OCI-LY7 (cell line): ENCODE measurements at regions not wholly inside any gene's neighbourhood (a gene's known extent, or its start where the extent isn't known, plus 50 kb on each side); places are given as distances from the start of the nearest gene placed in this dataset.

Experiments used
- BruUV-seq: library from RNA; stranded (reverse); fragments of 400-500 nt; replicated peaks from 2 replicates; lab custom pipeline; 2021; lab: Mats Ljungman, UMichigan
- CTCF ChIA-PET: fragments of 300-600 bp; sonication (Branson Sonifier 250); formaldehyde crosslinking; loops from one replicate; lab custom pipeline; 2022; ENCODE audit warnings: antibody characterized with exemption; ENCODE audit not compliant: unreplicated experiment; lab: Charles Lee
- POLR2A ChIA-PET: fragments of 300-600 bp; sonication (Branson Sonifier 250); formaldehyde crosslinking; loops from one replicate; lab custom pipeline; 2022; ENCODE audit warnings: antibody characterized with exemption; lab: Charles Lee
- DNase-seq: peaks from one replicate; pipeline ENCODE4 v3.0.0-alpha.2; 2015; ENCODE audit warnings: low spot score
- H2AFZ ChIP-seq: fragments of 200-600 bp; sonication (generic), shearing (Covaris generic); 2 replicates; pipeline ENCODE4 v1.6.1; 2014; ENCODE audit warnings: mild to moderate bottlenecking, antibody characterized with exemption, low read length, moderate library complexity
- H3K27ac ChIP-seq: fragments of 200-600 bp; sonication (generic); 2 replicates; pipeline ENCODE4 v1.5.1; 2014; ENCODE audit warnings: mixed run types, low read depth, mild to moderate bottlenecking, moderate library complexity, low read length, inconsistent platforms; ENCODE audit not compliant: poor library complexity, severe bottlenecking
- H3K36me3 ChIP-seq: fragments of 200-600 bp; sonication (generic); 2 replicates; pipeline ENCODE4 v1.6.1; 2014; ENCODE audit warnings: mild to moderate bottlenecking, antibody characterized with exemption, low read length, moderate library complexity, mixed read lengths; ENCODE audit not compliant: insufficient read depth
- H3K4me1 ChIP-seq: fragments of 200-600 bp; sonication (generic); 2 replicates; pipeline ENCODE4 v1.5.1; 2014; ENCODE audit warnings: mild to moderate bottlenecking, low read length; ENCODE audit not compliant: insufficient read depth, poor library complexity, severe bottlenecking
- H3K4me2 ChIP-seq: fragments of 200-600 bp; sonication (generic); 2 replicates; pipeline ENCODE4 v1.6.1; 2014; ENCODE audit warnings: mild to moderate bottlenecking, low read length
- H3K4me3 ChIP-seq: fragments of 200-600 bp; sonication (generic); 2 replicates; pipeline ENCODE4 v1.5.1; 2014; ENCODE audit warnings: mild to moderate bottlenecking, low read depth, low read length; ENCODE audit not compliant: poor library complexity, severe bottlenecking
- H3K79me2 ChIP-seq: fragments of 200-600 bp; sonication (generic); 2 replicates; pipeline ENCODE4 v1.6.1; 2016; ENCODE audit warnings: low read depth, mild to moderate bottlenecking, low read length, moderate library complexity, mixed read lengths; ENCODE audit not compliant: insufficient read depth
- H3K9me2 ChIP-seq: fragments of 200-600 bp; sonication (generic); 2 replicates; pipeline ENCODE4 v1.6.1; 2016; ENCODE audit warnings: mild to moderate bottlenecking, low read length, mixed read lengths; ENCODE audit not compliant: insufficient read depth
- H3K9me3 ChIP-seq: fragments of 200-600 bp; sonication (generic); 2 replicates; pipeline ENCODE4 v1.6.1; 2014; ENCODE audit warnings: mild to moderate bottlenecking, mixed run types, low read length, mixed read lengths
- H4K20me1 ChIP-seq: fragments of 200-600 bp; sonication (generic); 2 replicates; pipeline ENCODE4 v1.6.1; 2014; ENCODE audit warnings: mild to moderate bottlenecking, antibody characterized with exemption, low read length, moderate library complexity, mixed read lengths; ENCODE audit not compliant: insufficient read depth
- CTCF ChIP-seq: fragments of 200-600 bp; sonication (generic); conservative IDR thresholded peaks from 2 replicates; pipeline ENCODE4 v1.5.1; 2014; ENCODE audit warnings: mild to moderate bottlenecking, antibody characterized with exemption, low read length, moderate library complexity, mixed read lengths
- EZH2phosphoT487 ChIP-seq: fragments of 200-600 bp; sonication (generic); IDR thresholded peaks from 2 replicates; pipeline ENCODE4 v1.6.1; 2018; ENCODE audit warnings: low read depth, borderline replicate concordance, mild to moderate bottlenecking, mixed run types, antibody characterized with exemption, low read length, moderate library complexity, mixed read lengths
- intact Hi-C: fragments of 100-400 bp; cut with micrococcal nuclease; formaldehyde crosslinking; loops from one replicate; pipeline ENCODE4 v1.10.0; 2022; ENCODE audit not compliant: unreplicated experiment

DNA sequence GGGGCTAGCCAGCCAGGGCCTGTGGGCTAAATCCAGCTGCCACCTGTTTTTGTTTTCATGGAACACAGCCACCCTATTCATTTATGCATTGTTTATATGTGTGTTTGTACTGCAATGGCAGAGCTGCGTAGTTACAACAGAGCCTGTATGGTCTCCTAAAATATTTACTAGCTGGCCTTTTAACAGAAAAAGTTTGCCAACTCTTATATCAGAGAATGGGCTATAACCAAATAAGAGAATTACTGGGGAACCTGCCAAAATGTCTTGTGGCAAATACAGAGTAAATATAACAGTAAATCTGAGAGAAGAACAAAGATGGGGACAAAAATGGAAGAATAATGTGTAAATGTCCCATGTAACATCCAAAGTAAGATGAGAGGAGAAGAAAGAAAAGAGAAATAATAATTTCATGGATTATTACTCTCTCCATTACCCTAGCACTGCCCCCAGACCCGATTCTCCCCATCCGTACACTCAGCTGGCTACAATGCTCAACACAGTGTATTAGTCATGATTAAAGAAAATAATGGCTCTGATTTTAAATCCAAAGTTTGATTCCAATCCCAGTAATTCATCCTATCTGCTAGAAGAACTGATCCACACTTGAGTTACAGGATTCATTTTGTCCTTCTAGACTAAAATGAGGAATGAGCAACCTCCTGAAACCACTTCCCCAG lies 249.3 kb downstream of the LRATD1 start:
- H2AFZ ChIP-seq, result no peak overlapping the region
- no peak for TF ChIP-seq CTCF
- TF ChIP-seq EZH2phosphoT487, result no peak
- H3K79me2 ChIP-seq, result no peaks in the 10 kb centered on the region
- H3K4me3 ChIP-seq, result no peak overlapping the region
- ChIA-PET CTCF (no interaction called here), POLR2A (interaction anchor here (0.6 kb wide), 1 partner anchor 18 kb away, joined by 3 read pairs; no protein-coding TSS in a partner anchor)
- no peaks in the 10 kb centered on the region for H3K9me3 ChIP-seq
- intact Hi-C loops, result no loop called here
- no peaks in the 10 kb centered on the region for H3K9me2 ChIP-seq
- no peaks in the 10 kb centered on the region for H3K36me3 ChIP-seq
- H3K4me1 ChIP-seq, result no peaks in the 10 kb centered on the region
- DNase-seq, result no peak
- no peak overlapping the region for H3K27ac ChIP-seq
- no peaks in the 10 kb centered on the region for H4K20me1 ChIP-seq
- no TSS peak for BruUV-seq
- H3K4me2 ChIP-seq, result no peak overlapping the region

DNA sequence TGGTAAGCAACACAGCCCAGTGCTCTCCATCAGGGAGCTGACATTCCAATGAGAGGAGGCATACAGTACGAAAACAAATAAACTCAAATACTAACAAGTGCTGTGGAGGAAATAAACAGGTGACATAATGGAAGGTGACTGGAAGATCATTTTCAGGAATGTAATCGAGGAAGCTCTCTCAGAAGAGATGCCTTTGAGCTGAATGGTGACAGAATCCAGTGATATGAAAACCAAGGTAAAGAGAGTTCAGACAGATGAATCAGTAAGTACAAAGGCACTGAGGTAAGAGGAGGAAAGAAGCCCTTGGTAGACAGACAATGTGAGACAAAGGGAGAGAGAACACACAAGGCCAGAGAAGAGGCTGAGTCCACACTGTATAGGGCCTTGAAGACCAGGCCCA lies 252.1 kb downstream of the LRATD1 start:
- Histone ChIP-seq H3K36me3 (no peaks in the 10 kb centered on the region), H3K4me1 (no peaks in the 10 kb centered on the region), H2AFZ (no peak overlapping the region), H3K4me3 (no peak overlapping the region), H3K9me3 (no peaks in the 10 kb centered on the region), H3K9me2 (no peaks in the 10 kb centered on the region), H3K27ac (no peak overlapping the region), H3K4me2 (no peak overlapping the region), H4K20me1 (no peaks in the 10 kb centered on the region), H3K79me2 (no peaks in the 10 kb centered on the region)
- no TSS peak for BruUV-seq
- no peak for DNase-seq
- CTCF ChIA-PET, result no interaction called here
- POLR2A ChIA-PET, result interaction anchor here (0.9 kb wide), 1 partner anchor 16 kb away, joined by 4 read pairs; no protein-coding TSS in a partner anchor
- no peak for TF ChIP-seq CTCF
- no peak for TF ChIP-seq EZH2phosphoT487
- intact Hi-C loops, result no loop called here

GRCh38 chr2:14891546-14891945 lies 259.0 kb downstream of the LRATD1 start:
- Histone ChIP-seq H3K9me3 (no peaks in the 10 kb centered on the region), H3K4me3 (no peak overlapping the region), H3K9me2 (no peaks in the 10 kb centered on the region), H3K36me3 (no peaks in the 10 kb centered on the region), H3K4me2 (no peak overlapping the region), H3K27ac (no peak overlapping the region), H4K20me1 (no peaks in the 10 kb centered on the region), H3K4me1 (no peaks in the 10 kb centered on the region), H2AFZ (no peak overlapping the region), H3K79me2 (no peaks in the 10 kb centered on the region)
- intact Hi-C loops, result no loop called here
- no peak for TF ChIP-seq CTCF
- no peak for TF ChIP-seq EZH2phosphoT487
- POLR2A ChIA-PET, result no interaction called here
- no TSS peak for BruUV-seq
- no peak for DNase-seq
- CTCF ChIA-PET, result no interaction called here
